ENCODE measurements at regions not wholly inside any gene's neighbourhood (a gene's known extent, or its start where the extent isn't known, plus 50 kb on each side); places are given as distances from the start of the nearest gene placed in this dataset.

DNA sequence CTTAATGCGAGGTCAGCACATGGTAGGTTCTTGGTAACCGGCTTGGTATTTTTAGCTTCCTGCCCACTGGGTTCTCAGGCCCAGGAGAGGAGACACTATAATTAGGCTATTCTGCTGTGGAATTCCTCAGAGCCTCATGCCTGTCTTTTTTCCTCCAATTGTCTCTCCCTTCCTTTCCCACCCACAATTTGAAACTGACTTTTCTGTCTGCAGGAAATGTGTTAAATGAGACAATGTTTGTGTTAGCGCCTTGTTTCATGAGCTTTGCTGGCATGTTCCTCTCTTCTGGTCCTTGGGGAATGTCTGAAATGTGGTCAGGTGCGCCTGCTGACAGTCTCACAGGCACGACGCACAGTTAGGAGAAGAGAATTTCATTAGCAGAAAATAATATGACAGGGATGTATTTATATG, 223.6 kb upstream of the CTNNB1 start:
- no peak for FAIRE-seq
- DNase-seq (ENCODE audit: insufficient read length, low spot score): no peak

DNA sequence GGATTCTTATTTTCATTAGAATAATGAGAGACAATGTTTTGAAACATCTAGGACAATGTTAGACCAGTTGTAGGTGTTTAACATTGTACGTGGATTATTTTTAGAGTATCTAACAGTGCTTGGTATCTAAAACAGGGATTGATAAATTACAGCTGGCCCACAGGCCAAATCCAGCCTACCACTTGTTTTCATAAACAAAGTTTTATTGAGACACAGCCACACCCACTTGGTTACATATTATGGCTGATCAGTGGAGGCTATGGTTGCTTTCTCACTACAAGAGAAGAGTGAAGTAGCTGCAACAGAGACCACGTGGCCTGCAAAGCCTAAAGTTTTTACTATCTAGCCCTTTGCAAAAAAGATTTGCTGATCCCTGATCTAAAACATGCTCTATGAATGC, 223.1 kb upstream of the CTNNB1 start:
- FAIRE-seq (no peak), DNase-seq (ENCODE audit: insufficient read length, low spot score) (no peak)

DNA sequence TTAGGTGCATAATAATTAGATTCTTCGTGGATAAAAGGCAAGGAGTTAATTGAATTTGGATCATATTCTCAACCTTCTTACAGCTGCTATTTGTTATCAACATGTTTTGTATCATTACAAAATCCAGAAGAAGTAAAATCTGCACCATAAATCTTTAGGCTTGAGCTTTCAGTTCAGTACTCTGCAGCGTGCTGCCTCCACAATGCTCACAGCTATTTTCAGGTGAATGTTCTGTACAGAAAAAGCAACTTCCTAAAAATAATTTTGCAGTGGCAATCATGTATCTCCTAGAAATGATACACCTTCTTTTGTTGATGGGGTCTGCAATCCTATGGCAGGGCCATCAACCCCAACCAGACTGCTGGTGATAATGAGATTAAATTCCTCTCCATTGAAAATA, 220.9 kb upstream of the CTNNB1 start:
- DNase-seq (ENCODE audit: insufficient read length, low spot score) (no peak), FAIRE-seq (no peak)

DNA sequence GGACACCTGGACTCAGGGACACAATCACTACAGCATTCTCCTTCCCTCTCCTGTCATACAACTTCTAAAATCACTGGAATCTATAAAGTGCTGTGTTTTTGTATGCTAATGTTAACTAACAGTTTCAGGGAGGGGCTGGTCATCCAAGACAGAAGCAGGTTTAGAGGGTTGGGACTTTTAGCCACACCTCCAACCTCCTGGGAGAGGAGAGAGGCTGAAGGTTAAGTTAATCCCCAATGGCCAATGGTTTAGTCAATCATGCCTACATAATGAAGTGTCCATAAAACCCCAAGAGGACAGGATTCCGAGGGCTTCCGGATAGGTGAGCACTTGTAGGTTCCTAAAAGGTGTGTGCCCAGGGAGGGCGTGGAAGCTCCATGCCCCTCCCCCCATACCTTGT, 219.3 kb upstream of the CTNNB1 start:
- FAIRE-seq (no peak), DNase-seq (ENCODE audit: insufficient read length, low spot score) (no peak)

DNA sequence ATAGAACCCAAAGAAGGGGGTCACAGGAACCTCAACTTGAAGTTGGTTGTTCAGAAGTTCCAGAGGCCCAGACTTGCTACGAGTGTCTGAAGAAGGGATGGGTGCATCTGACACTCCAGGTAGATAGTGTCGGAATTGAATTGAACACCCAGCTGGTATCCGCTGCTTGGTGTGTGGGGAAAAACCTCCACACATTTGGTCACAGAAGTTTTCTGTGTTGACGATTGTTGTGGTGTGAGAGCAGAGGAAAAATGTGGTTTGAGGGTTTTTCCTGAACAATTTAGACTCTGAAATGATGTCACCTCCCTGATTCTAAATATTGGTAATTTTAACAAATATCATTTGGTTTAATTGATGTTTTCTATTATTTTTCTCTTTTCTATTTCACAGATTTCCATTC, 218.8 kb upstream of the CTNNB1 start:
- FAIRE-seq (no peak), DNase-seq (ENCODE audit: insufficient read length, low spot score) (no peak)

DNA sequence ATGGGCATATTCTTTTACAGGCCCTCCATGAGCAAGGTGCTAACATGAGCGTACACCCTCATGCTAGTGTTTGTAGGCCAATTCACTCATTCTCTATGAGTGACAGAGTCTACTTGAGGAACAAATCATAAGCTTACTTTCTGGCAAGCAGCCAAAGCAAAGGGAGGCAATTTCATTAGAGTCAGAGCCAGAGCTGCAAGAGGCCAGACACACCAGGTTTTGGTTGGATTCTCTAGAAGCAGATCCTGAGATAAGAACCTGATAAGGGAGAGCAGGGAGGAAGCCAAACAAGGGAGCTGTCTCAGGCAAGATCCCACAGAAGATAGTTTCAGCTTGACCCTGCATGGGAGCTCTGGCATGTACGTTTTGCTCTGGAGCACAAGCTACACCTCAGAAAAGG, 214.1 kb upstream of the CTNNB1 start:
- DNase-seq (ENCODE audit: insufficient read length, low spot score): no peak
- FAIRE-seq: no peak

DNA sequence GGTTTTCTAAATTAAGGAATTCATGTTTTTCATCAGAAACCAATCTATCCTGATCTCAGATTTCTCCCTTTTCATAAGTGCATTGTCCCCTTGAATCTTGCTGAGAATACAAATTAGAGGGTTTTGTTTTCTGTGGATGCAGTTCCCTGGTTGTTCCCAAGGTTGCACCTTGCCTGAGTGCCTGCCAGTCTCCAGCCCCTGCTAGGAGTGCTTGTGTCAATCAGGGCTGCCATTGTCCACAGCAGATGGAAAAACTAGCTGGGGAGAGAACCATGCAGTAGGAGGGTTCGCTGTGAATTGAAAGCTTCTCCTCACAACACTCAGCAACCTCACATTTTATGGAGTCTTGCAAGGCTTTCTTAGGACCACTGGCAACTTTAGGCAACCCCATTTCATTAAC, 210.8 kb upstream of the CTNNB1 start:
- no peak for FAIRE-seq
- no peak for DNase-seq (ENCODE audit: insufficient read length, low spot score)

DNA sequence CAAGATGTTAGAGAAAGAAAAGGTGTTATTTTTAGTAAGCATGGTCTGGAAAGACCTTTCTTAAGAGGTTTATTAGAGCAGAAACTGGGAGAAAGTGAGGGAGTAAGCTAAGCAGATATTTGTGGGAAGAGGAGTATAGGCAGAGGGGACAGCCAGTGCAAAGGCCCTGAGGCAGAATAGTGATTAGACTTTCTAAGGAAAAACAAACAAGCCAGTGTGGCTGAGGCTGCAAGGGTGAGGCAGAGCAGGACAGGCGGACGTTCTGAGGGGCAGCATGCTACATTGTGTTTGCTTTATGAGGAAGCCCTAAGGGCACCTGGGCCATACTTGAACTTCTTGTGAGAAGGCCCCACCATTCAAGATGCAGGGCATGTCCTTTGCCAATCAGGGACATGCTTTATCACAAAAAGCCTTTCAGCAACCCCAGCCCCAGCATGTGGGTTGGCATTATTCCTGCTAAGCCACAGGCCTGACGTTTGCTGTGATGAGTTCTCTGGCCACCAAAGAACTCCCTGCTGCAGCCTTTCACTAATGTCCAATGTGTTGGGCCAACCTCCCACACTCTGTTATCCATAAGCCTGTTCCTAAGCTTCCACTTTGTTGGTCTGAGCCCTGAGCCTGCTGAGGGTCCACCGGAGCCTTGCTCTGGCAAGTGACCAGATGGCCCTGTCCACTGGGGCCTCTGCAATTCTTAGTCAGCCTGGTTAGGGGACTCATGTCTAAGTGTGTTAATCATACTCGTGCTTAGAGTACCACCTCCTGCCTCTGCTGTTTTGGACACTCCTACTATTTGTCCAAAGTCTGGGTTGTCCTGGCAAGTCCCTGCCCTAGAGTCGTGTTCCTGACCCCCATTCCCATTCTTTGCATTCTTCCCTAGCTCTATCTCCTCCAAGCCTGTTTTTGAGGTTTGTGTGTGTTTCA, 209.9 kb upstream of the CTNNB1 start:
- no peak for FAIRE-seq
- no peak for DNase-seq (ENCODE audit: insufficient read length, low spot score)

DNA sequence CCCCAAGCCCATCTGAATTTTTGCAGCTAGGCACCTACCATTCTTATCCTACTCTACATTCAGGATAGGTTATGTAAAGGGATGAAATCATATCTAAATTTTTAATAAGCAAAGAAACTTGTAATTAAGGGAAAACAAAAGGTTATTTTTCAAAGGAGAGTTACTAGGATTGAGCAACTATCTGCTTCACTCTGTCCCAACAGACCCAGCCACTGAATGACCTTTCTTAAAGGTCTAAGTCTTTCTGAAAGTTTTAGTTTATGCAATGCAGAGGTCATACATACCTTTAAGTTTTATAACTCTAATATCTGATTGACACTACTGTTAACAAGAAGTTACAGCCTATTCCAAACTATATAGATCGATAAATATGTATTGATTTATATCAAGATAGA, 209.2 kb upstream of the CTNNB1 start:
- DNase-seq (ENCODE audit: insufficient read length, low spot score): no peak
- FAIRE-seq: no peak

DNA sequence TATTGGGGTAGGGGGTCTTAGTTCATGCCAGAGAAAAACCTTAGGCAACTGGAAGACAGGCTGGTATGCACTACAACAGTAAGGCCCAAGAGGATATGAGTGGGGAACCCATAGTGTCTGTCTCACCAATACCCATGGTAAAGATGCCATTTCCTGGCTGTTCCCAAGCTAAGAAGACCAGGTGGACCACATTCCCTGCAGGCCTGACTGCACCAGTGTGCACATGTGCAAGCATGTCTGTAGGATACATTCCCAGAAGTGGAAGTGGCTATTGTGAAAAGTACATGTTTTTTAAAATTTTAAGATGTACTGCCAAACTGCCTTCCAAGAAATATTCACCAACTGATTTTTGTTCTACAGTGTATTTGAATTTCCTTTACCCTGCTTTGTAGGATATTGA, 207.3 kb upstream of the CTNNB1 start:
- no peak for DNase-seq (ENCODE audit: insufficient read length, low spot score)
- no peak for FAIRE-seq

DNA sequence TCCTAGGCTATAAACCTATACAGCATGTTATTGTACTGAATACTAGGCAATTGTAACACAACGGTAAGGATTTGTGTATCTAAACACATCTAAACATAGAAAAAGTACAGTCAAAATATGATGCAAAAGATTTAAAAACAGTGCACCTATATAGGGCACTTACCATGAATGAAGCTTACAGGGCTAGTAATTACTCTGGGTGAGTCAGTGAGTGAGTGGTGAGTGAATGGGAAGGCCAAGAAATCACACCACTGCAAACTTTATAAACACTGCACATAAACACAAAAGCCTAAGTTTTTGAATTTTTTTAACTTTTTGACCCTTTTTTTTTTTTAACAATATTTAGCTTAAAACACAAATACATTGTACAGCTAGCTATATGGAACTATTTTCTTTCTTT, 204.7 kb upstream of the CTNNB1 start:
- no peak for FAIRE-seq

DNA sequence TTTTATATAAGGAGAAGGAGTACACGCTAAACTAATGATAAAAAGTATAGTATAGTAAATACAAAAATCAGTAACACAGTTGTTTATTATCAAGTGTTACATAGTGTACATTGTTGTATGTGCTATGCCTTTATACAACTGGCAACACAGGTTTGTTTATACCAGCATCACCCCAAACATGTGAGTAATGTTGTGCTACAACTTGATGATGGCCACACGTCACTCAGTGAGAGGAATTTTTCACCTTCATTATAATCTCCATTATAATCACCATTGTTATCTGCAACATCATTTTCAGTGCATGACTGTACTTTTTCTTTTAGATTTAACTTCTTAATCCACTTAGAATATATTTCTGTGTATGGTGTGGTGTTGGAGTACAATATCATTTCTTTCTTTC, 204.0 kb upstream of the CTNNB1 start:
- no peak for DNase-seq (ENCODE audit: insufficient read length, low spot score)
- FAIRE-seq: no peak

More for the DNA sequence above, 204.7 kb upstream of the CTNNB1 start:
- no peak for DNase-seq (ENCODE audit: insufficient read length, low spot score)

DNA sequence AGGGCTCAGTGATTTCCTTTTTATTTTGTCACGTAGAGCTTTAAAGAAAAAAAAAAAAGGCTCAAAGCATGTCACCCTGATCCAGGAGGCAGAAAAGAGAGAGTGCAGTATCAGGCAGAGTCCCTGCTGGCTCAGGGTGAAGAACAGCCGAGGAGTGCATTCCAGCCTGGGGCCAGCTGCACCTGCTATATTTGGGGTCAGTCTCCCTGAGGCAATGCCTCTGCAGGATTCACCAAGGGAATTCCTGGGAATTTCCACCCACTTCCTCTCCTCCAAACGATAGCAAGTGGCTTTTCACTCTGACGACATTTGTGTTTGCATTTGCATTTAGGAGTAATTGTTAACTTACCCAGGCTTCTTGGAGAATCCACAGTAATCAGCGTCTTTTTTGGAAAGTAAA, 202.9 kb upstream of the CTNNB1 start:
- no peak for DNase-seq (ENCODE audit: insufficient read length, low spot score)
- no peak for FAIRE-seq

DNA sequence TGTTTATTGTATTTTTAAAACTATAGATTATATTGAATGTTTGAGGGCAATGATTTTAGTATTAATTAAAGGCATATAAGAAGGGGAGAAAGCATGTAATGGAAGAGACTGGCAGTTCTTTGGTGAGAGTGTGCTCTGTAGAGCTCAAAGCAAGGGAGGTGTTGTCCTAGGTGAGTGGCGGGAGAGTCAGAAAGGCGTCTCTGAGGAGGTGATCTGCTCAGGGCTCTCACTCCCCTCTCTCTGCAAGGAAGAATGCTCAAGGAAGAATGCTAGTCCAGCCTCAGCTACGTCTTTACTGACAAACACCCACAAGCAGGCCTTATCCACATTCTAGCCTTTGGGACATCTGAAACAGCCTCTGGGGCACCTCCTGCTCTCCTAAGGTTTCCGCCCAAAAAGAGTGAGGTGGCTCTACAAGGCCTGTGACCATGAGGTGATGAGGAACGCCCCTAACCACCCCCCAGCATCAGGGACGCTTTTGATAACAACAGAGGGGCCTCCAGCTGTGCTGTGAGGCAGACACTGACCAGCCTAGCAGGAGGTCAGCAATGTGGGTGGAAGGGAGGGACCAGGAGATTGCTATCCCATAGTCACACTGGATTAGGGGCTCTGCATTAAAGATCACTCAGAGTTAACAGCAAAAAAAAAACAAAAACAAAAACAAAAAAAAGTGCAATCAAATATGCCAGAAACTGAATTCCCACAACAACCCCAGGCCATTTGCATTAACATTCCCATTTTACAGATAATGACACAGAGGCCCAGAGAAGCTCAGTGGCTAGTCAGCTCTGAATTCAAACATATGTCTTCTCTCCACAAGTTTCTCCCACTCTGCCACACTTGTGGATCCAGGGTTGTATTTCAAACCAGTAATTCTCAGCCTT, 202.2 kb upstream of the CTNNB1 start:
- DNase-seq (ENCODE audit: insufficient read length, low spot score): no peak
- FAIRE-seq: no peak

DNA sequence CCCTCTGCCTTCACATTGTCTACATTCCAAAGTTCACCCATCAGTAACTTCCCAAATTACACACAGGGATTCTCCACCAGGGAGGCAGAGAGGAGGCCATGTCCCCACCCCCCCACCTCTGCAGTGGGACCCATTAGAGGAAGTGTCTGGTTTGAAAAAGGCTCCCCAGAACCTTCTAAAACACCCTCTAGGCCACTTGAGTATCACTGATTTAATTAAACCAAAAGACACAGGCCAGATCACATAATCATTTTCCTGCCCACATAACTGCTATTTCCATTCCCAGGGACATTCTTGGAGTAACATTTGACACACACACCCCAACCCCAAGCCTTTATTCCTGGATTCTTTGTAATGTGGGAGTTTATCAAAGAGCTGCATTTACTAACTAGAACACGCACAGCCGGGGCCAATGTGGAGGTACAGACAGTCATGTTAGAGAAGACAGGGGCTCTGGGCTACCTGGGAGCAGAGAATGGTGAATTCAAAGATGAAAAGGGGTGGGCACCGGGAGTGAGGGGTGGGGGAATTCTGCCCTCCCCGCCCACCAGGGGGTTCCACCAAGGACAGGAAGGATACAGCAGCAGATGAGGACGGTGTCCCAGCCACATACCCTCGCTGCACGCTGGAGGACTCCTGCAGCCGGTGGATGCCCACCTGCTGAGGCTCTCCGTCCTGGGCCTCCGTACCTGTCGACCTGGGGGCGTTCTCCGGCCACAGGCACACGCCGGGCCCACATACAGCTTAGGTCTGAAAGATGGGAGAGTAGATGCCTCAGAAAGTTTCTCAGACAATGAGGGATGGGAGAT, 201.4 kb upstream of the CTNNB1 start:
- FAIRE-seq (no peak), DNase-seq (ENCODE audit: insufficient read length, low spot score) (no peak)

DNA sequence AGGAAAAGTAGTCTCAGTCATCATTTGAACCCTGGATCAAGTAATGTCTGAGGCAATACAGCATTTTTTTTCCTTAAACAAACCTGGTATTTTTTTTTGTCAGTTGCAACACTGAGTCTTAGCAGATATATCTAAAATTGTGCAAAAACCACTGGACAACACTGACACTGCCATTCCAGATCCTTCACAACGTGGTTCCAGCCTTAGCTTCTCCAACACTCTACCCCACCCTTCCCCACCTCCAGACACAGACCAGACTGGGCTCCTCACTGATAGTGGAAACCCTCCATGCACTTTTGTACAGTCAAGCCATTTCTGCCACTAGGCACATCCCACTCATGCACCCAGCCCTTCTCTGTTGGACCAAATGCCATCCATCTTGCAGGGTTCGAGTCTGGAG, 199.6 kb upstream of the CTNNB1 start:
- FAIRE-seq: no peak

DNA sequence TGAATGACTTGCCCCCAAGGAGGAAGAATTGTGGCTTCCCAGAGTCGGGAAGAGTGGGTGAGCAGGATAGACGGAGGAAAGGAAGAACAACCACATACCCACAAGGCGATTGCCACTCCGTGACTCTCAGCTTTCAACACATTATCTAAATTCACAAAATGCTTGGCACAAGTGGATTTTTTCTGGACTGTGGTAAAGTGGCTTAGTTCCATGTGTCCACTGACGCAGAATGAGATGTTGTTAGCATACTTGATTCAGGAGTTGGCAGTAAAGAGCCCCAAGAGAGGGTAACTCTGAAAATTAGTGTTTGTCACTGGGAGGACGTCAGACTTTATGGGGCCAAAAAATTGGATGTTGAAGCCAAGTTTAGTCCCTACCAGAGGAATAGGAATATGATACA, 198.8 kb upstream of the CTNNB1 start:
- DNase-seq (ENCODE audit: insufficient read length, low spot score): no peak
- FAIRE-seq: no peak

More for the DNA sequence above, 199.6 kb upstream of the CTNNB1 start:
- no peak for DNase-seq (ENCODE audit: insufficient read length, low spot score)

DNA sequence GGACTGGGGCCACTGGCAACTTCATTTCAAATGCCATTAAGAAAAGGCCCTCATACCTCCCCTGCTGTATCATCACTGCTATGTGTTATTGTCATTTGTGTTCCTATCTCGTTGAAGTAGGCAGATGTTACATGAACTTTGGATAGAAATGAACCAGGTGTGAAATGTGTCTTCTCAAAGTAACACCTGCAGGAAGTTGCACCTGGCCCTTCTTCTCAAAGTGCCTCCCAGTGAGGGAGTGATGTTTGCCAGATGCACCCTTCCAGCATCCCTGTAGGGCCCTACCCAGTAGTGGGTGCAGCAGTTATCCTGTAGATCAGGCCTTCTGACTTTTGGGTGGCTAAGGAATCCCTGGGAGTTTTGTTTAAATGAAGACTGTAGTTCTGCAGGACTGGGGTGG, 197.7 kb upstream of the CTNNB1 start:
- FAIRE-seq (no peak), DNase-seq (ENCODE audit: insufficient read length, low spot score) (no peak)

DNA sequence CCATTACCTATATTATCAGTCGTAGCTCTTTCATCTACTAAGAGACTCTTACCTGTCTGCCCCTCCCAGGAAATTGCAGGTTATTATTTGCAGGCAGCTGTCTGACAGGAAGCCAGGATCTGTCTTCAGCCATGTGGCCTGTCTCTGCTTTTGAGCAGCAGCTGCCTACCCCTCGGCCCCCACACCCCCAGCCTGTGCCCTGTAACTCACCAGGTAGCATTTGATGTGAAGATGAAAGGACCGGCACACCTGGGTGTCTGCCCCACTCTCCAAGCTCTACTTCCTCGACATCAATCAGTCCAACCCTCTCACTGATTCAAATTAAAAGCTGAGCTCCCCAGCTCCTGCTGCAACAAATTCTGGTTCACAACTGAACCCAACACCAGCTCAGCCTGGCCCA, 197.2 kb upstream of the CTNNB1 start:
- FAIRE-seq (no peak), DNase-seq (ENCODE audit: insufficient read length, low spot score) (no peak)

DNA sequence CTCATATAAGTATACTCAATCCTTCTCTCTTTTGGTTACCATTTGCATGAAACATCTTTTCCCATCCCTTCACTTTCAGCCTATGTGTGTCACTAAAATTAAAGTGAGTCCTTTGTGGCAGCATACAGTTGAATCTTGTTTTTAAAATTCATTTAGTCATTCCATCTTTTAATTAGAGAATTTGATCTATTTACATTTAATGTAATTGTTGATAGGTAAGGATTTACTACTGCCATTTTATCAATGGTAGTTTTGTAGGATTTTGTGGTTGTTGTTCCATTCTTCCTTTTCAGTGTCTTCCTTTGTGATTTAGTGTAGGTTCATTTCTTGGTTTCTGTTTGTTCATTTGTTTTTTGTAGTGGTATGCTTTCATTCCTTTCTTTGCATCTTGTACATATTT, 191.9 kb upstream of the CTNNB1 start:
- FAIRE-seq: no peak
- no peak for DNase-seq (ENCODE audit: insufficient read length, low spot score)

DNA sequence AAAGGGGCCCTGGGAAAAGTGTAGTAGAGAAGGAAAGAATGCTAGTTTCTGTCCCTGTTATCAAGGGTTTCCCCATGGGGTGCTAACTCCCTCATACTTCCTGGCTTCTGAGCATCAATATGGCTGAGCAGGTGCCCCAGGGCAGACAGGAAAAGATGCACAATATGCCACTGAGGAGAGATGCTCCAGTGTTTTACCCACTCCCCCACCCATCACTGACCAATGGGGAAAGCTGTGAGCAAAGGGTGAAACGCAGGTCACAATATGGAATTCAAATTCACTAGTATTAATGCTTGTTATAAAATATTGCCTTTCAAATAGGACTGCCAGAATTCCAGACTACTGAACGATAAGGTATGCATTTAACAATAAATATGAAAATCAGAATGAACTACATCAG, 187.5 kb upstream of the CTNNB1 start:
- FAIRE-seq (no peak), DNase-seq (ENCODE audit: insufficient read length, low spot score) (no peak)
